ENCODE measurements at regions not wholly inside any gene's neighbourhood (a gene's known extent, or its start where the extent isn't known, plus 50 kb on each side); places are given as distances from the start of the nearest gene placed in this dataset.
"Not testable (repeated sequence)": the region's sequence is repeated elsewhere in the genome, so short reads cannot be mapped to it uniquely, and the experiment has no call there.

DNA sequence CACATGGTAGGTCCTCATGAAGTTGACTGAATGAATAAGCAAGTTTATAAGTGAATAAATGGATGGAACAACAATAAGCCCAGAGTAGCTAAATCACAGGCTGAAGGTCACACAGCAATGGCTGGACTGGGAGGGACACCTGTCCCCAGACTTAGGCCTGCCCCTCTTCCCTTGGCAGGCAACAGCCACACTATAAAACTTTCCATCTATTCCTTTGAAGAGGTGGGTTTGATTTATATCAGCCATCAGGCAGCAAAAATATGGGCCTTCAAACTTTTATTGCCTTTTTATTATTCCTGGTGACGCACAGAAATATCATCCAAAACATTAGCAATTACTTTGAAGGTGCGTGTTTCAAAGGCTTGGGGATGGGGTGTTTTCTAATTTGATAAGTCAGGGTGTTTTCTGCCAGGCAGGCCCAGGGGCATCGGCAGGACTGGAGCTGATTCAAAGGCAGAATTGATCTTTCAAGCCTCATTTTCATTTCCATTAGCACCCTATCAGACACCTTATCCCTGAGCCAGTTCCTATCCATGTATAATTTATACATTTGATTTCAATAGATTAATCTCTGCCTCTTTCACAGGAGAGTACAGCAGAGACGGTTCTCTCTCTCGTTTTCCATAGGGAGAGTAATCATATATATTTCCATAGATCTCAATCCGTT is 67.2 kb upstream of the LYRM9 start:
- Histone ChIP-seq H3K56ac (ENCODE audit: insufficient read length, low read depth, low read length) (no peak overlapping the region), H4K8ac (replicated peaks; ENCODE audit: insufficient read length, low read depth, low read length) (no peak overlapping the region), H2AK5ac (ENCODE audit: insufficient read length, low read length) (no peak overlapping the region), H2BK12ac (ENCODE audit: insufficient read length, low read depth, low read length) (no peak overlapping the region), H3K23me2 (ENCODE audit: insufficient read length, low read depth, low read length, poor library complexity, severe bottlenecking) (no peaks in the 10 kb centered on the region), H3K4me1 (ENCODE audit: insufficient read depth, low read length) (peaks cover 12% of the 10 kb centered on the region; the same call in 1 of the 2 replicates), H2BK5ac (ENCODE audit: insufficient read length, low read length) (no peak overlapping the region), H3T11ph (ENCODE audit: low read length) (no peak overlapping the region), H4K5ac (ENCODE audit: insufficient read length, low read depth, low read length) (no peak overlapping the region), H3K9ac (ENCODE audit: extremely low read depth, insufficient read length, low read length) (no peak overlapping the region), H2AFZ (ENCODE audit: low read length) (no peak overlapping the region), H3K4ac (ENCODE audit: low read depth, low read length) (no peak overlapping the region), H3K9me3 (ENCODE audit: control insufficient read depth, low read depth, low read length) (no peaks in the 10 kb centered on the region), H4K91ac (ENCODE audit: insufficient read length, low read depth, low read length) (no peak overlapping the region), H3K18ac (ENCODE audit: insufficient read length, low read depth, low read length) (no peak overlapping the region), H3K79me2 (ENCODE audit: insufficient read depth, low read length) (no peaks in the 10 kb centered on the region; the same call in 1 of the 2 replicates), H2BK20ac (ENCODE audit: low read depth, low read length, poor library complexity, severe bottlenecking) (no peak overlapping the region), H3K27ac (ENCODE audit: insufficient read length, low read depth, low read length) (no peak overlapping the region), H3K23ac (ENCODE audit: insufficient read length, low read depth, low read length) (no peak overlapping the region), H2BK15ac (ENCODE audit: low read depth, low read length) (no peak overlapping the region), H3K79me1 (ENCODE audit: insufficient read depth, low read depth, low read length, poor library complexity, severe bottlenecking) (no peaks in the 10 kb centered on the region), H4K20me1 (ENCODE audit: control insufficient read depth, insufficient read depth, insufficient read length) (no peaks in the 10 kb centered on the region), H2BK120ac (ENCODE audit: low read depth, low read length, poor library complexity, severe bottlenecking) (no peak overlapping the region), H3K27me3 (ENCODE audit: insufficient read depth, low read length) (no peaks in the 10 kb centered on the region), H3K14ac (ENCODE audit: insufficient read depth, low read length) (no peak overlapping the region), H3K4me2 (ENCODE audit: insufficient read depth, insufficient read length, low read length) (no peak overlapping the region)
- Mint-ChIP-seq H3K4me1 (peaks cover 45 to 46% of the 10 kb centered on the region in 2 experiments), H3K27ac (no peak overlapping the region), H3K36me3 (ENCODE audit: insufficient read depth in 1 of 3, low read depth in 3 of 3) (no peaks in the 10 kb centered on the region), H3K4me3 (no peak overlapping the region), H3K27me3 (ENCODE audit: low read depth) (no peaks in the 10 kb centered on the region; the same call in 1 of the 2 replicates), H3K9me3 (no peaks in the 10 kb centered on the region)
- DNase-seq = no peak
- TF ChIP-seq, protein P1, sequence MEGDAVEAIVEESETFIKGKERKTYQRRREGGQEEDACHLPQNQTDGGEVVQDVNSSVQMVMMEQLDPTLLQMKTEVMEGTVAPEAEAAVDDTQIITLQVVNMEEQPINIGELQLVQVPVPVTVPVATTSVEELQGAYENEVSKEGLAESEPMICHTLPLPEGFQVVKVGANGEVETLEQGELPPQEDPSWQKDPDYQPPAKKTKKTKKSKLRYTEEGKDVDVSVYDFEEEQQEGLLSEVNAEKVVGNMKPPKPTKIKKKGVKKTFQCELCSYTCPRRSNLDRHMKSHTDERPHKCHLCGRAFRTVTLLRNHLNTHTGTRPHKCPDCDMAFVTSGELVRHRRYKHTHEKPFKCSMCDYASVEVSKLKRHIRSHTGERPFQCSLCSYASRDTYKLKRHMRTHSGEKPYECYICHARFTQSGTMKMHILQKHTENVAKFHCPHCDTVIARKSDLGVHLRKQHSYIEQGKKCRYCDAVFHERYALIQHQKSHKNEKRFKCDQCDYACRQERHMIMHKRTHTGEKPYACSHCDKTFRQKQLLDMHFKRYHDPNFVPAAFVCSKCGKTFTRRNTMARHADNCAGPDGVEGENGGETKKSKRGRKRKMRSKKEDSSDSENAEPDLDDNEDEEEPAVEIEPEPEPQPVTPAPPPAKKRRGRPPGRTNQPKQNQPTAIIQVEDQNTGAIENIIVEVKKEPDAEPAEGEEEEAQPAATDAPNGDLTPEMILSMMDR (conservative IDR thresholded peaks at IDR 0.05) = no peak
- WGBS (ENCODE audit: extremely low coverage, insufficient read length, low lambda C conversion rate) = no CpG with 5 or more reads among the region's 6 CpGs

DNA sequence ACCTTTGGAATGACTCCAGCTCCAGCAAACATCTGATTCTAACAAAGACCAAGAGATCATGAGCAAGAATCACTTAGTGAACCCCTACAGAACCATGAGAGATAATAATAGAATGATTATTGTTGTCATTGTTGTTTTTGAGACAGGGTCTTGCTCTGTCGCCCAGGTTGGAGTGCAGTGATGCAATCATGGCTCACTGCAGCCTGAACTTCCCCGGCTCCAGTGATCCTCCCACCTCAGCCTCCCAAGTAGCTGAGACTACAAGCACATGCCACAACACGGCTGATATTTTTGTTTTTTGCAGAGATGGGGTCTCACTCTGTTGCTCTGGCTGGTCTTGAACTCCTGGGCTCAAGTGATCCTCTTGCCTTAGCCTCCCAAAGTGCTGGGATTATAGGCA is 69.4 kb upstream of the LYRM9 start:
- H3K4me1 Mint-ChIP-seq = peaks cover 31 to 34% of the 10 kb centered on the region in 2 experiments
- H3K27me3 ChIP-seq (ENCODE audit: insufficient read depth, low read length); H2BK15ac ChIP-seq (ENCODE audit: low read depth, low read length); H3K9me3 Mint-ChIP-seq; H3K79me2 ChIP-seq (ENCODE audit: insufficient read depth, low read length); H3K36me3 Mint-ChIP-seq (ENCODE audit: insufficient read depth in 1 of 3, low read depth in 3 of 3); H3K56ac ChIP-seq (ENCODE audit: insufficient read length, low read depth, low read length); H2BK120ac ChIP-seq (ENCODE audit: low read depth, low read length, poor library complexity, severe bottlenecking); H3K4ac ChIP-seq (ENCODE audit: low read depth, low read length); H3K18ac ChIP-seq (ENCODE audit: insufficient read length, low read depth, low read length); H3K9me3 ChIP-seq (ENCODE audit: control insufficient read depth, low read depth, low read length); H3K23ac ChIP-seq (ENCODE audit: insufficient read length, low read depth, low read length); H4K5ac ChIP-seq (ENCODE audit: insufficient read length, low read depth, low read length); DNase-seq; H2BK5ac ChIP-seq (ENCODE audit: insufficient read length, low read length); H2BK12ac ChIP-seq (ENCODE audit: insufficient read length, low read depth, low read length); H4K8ac ChIP-seq (replicated peaks; ENCODE audit: insufficient read length, low read depth, low read length); H3K79me1 ChIP-seq (ENCODE audit: insufficient read depth, low read depth, low read length, poor library complexity, severe bottlenecking); H3K27ac ChIP-seq (ENCODE audit: insufficient read length, low read depth, low read length); H3K27ac Mint-ChIP-seq; H3K23me2 ChIP-seq (ENCODE audit: insufficient read length, low read depth, low read length, poor library complexity, severe bottlenecking); H2AFZ ChIP-seq (ENCODE audit: low read length); H3K27me3 Mint-ChIP-seq (ENCODE audit: low read depth); H3K4me3 Mint-ChIP-seq; H3K9ac ChIP-seq (ENCODE audit: extremely low read depth, insufficient read length, low read length); H3K4me2 ChIP-seq (ENCODE audit: insufficient read depth, insufficient read length, low read length); H4K20me1 ChIP-seq (ENCODE audit: control insufficient read depth, insufficient read depth, insufficient read length); H4K91ac ChIP-seq (ENCODE audit: insufficient read length, low read depth, low read length); H2BK20ac ChIP-seq (ENCODE audit: low read depth, low read length, poor library complexity, severe bottlenecking); H3K4me1 ChIP-seq (ENCODE audit: insufficient read depth, low read length); H3K14ac ChIP-seq (ENCODE audit: insufficient read depth, low read length); H3T11ph ChIP-seq (ENCODE audit: low read length); H2AK5ac ChIP-seq (ENCODE audit: insufficient read length, low read length): not testable (repeated sequence)
- WGBS (ENCODE audit: extremely low coverage, insufficient read length, low lambda C conversion rate) = no CpG with 5 or more reads among the region's 3 CpGs

Measured in H9 (cell line).